HG02623 (cell line): ENCODE measurements at regions not wholly inside any gene's neighbourhood (a gene's known extent, or its start where the extent isn't known, plus 50 kb on each side); places are given as distances from the start of the nearest gene placed in this dataset.

Experiments used
- ATAC-seq: cut with Tn5 transposase; IDR thresholded peaks from one replicate; pipeline ENCODE4 v1.9.1; 2021; ENCODE audit warnings: moderate library complexity; ENCODE audit not compliant: unreplicated experiment

DNA sequence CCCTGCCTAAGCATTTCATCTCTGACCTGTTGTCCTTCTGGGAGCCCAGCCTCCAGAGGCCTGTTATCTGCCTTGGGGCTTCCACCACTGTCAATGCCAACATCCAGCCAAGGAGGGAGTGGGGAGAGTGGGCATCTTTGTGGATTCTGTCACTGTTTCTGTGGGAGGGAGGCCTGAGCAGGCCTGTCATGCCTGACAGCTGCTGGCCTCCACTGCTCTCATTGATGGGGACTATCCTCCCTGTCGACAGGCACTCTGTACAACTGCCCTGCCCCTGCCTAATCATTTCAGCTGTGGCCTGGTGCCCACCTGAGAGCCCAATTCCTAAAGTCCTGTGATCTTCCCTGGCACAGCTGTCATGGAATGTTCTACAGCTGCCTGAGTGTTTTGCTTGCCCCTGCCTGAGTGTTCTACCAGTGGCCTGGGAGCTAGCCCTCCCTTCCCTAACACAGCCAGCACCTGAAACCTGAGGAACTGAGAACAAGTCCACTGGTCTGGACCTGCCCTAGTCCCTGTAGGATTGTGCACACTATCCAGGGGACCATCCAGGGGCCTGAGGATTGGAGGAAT is 145.3 kb downstream of the FAM83B start:
- ATAC-seq = no peak

DNA sequence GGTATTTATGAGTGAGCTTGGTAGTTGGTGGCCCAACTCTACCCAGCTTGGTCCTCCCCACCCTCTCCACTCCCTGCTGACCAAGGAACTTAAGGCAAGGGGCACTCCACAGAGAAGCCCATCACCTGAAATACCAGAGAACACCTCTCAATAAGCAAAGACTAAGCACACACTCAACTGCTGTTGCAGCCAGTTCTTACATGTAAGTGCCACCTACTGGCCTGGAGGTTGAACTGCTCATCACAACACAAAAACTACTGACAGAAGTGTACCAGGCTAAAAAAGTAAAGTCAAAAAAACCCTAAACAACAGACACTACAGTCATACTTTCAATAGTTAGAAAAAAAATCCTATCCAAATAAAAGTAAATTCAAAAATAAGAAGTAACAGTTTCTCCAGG is 146.2 kb downstream of the FAM83B start:
- ATAC-seq = peak; percentile 79

DNA sequence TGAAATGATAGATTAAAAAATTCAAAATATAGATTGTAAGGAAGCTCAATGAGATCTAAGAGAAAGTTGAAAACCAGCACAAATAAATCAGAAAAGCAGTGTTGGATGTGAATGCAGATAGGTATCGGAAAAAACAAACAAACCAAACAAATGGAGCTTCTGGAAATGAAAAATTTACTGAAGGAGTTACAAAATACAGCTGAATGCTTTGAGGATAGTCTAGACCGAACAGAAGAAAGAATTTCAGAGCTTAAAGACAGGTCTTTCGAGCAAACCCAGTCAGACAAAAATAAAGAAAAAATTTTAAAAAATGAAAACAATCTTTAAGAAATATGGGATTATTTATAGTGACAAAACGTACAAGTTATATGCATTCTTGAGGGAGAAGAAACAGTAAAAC is 146.7 kb downstream of the FAM83B start:
- no peak for ATAC-seq

DNA sequence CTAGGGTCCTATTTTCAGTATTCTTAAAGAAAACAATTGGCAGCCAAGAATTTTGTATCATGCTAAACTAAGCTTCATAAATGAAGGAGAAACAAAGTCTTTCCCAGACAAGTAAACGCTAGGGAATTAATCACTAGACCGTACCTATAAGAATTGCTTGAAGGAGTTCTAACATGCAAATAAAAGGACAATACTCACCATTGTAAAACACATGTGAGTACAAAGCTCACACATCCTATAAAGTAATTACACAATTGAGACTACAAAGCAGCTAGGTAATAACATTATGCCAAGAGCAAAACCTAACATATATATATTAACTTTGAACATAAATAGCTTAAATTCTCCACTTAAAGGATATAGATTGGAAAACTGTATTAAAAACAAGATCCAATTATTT is 147.4 kb downstream of the FAM83B start:
- ATAC-seq = no peak

DNA sequence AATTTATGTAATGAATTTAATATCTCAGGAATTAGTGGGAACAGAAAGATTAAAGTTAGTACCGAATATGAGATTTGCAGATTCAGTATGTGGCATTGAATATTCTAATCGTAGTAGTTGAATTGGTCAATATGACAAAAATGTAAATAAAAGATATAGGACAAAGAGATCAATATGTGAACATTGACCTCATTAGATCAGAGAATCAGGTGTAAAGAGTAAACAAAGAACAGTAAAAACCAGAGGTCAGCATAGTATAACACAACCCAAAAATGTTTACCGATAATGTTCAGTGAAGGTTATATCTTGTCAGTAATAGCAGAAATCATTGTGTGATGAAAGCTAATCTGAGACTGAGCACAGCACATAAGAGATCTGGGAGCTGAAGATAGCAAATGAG is 152.0 kb downstream of the FAM83B start:
- ATAC-seq = no peak

DNA sequence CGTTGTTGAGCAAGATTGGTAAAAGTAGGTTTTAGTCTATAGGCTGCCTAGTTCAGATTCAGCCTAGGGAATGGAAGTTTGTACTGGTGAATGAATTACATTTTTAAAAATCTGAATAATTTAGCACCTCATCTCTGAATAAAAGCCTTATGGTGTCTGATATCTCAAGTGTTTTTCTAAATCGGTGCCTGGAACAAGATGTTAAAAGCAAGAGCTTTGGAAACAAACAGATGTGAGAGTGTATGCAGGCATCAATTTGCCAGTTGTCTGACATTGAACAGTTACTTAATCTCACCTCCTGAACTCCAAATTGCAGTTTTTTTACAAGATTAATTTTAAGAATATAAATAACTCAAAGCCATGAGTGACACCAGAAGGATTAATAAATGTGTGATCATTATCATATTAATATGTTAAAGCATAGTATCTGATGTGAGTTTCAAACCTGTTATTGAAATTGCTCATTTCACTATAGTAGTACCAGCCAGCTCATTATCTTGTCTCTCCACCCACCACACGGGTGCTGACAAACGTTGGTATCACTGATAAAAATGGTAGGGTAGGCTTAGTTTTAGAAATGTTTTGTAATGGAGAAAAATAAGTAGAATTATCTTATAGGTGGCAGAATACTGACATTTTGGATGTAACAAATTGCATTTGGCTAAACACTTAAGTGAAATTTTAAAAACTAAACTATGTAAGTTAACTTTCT is 157.3 kb downstream of the FAM83B start:
- ATAC-seq = no peak

DNA sequence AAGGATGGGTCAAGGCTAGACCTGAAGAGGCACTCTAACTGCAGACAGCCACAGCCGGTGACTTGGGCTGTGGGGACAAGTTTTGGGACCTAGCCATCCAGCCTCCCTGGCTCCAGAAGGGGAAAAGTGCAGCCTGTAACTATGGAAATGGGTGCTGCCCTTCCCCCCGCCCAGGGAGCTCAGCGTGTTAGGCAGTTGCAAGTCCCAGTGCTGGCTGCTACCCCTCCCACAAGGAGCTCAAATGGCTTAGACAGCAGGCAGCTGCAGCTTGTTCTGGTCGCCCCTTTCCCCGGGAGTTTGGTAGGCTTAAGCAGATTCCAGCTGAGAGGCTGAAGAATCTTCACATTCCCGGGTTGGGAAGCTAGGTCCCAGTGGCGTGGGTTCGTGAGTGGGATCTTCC is 162.6 kb downstream of the FAM83B start:
- no peak for ATAC-seq

DNA sequence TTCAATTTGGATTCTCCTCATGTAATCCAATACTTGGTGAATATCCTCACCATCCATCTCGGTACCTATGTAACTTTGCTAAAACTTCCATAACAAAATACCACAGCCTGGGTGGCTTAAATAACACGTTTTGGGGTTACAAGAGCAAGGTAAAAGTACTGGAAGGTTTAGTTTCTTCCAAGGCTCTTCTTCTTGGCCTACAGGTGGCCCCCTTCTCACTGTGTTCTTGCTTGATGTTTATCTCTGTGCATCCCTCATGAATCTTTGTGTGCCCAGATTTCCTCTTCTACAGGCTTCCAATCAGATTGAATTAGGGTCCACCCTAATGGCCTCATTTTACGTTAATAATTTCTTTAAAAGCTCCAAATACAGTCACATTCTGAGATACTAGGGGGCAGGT is 163.3 kb upstream of the HCRTR2 start:
- no peak for ATAC-seq

DNA sequence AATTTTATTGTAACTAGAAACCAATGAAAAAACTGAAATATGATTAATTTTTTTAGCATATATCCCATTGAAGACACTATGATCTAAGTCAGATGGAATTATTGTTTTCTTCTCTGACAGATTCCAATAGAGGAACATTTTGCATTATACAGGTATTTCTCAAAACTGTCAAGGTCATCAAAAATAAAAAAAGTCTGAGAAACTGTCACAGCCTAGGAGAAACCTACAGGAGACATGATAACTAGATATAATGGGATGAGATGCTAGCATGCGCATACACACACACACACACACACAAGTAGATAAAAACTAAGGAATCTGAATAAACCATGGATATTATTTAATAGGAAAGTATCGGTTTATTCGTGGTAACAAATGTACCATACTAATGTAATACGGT is 161.9 kb upstream of the HCRTR2 start:
- no peak for ATAC-seq

DNA sequence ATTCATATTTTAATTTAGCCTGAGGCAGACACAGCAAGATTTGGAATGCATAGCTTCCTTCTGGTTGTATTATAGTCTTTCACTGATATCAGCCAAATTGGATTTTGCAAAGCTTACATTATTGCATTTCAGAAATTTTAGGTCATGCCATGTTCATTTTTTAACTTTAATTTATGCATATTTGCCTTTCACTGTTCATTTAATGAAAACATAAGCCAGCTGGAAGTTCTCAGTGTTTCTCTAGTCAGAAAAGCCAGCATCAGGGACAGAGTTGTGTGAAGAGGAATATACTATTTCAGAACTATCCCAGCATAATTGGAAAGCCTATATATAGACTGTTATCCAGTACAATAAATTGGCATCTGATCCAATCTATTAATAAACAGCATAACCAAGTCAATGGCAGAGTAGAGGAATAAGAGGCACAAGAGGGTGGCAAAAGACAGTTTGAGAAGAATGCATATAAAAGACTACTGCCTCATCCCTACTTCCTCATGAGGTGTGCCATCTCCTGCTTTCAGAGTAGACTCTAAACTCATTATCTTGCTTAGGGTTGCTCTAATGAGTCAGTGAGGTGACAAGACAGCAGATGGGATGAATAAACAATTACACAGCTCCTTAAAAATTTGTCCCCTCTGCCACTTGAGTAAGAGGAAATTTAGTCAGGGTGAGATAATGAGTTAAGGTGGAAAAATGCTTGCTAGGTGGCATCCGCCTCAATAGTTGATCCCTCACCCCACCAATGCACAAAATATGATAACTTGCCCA is 159.8 kb upstream of the HCRTR2 start:
- ATAC-seq = no peak

DNA sequence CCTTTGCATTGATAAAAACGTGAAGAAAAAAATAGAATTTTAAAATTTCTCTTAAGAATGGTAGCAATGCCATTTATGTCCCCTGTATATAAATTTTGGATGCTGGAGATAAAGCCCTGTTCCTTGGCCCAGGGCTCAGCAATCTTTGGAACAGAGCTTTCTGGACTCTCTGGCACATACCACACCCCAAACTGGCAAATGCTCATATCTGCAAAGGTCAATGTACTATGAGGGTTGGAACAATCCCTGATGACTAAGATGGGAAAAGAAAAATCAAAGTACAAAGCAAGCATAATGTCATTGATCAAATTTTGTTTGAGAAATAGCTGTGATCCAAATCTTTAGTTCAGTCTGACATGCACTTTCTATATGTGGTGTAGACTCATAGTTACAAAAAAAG is 158.1 kb upstream of the HCRTR2 start:
- no peak for ATAC-seq

DNA sequence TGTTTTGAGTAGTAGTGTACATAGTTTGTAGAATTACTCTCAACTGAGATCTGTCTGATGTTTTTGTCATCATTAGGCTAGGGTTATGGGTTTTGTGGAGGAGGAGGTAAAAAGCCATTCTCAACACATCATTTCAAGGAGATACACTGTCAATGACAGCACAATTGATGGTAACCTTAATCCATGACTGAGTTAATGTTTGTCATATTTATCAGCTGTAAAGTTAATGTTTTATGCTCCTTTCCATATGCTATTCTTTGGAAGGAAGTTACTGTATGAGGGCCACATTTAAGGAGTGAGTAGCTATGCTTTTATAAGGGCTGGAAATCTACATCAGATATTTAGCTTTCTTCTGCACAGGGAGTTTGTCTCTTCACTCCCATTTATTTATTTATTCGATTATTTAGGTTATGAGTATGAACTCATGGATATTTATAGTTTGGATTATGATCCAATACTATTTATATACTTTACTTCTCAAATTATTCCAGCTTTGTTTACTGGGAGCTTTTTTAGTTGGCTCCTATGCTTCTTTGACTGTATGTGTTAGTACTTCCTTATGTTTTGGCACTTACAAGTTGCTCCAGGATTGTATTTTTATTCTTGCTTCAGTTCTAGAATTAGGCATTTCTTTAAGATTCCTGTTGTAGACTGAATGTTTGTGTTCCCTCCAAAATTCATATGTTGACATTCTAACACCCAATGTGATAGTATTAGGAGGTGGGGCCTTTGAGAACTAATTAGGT is 156.6 kb upstream of the HCRTR2 start:
- ATAC-seq = no peak

DNA sequence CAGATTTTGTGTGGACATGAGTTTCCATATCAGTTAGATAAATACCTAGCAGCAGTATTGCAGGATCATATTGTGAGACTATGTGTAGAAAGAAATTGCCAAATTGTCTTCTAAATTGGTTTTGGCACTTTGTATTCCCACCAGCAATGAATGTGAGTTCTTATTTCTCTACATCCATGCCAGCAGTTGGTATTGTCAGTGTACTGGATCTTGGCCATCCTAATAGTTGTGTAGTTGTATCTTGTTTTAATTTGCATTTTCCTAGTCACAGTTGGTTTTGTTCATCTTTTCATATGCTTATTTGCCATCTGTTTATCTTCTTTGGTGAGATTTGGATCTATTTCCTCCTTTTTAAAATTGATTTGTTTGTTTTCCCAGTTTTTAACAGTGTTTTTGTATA is 154.7 kb upstream of the HCRTR2 start:
- no peak for ATAC-seq

DNA sequence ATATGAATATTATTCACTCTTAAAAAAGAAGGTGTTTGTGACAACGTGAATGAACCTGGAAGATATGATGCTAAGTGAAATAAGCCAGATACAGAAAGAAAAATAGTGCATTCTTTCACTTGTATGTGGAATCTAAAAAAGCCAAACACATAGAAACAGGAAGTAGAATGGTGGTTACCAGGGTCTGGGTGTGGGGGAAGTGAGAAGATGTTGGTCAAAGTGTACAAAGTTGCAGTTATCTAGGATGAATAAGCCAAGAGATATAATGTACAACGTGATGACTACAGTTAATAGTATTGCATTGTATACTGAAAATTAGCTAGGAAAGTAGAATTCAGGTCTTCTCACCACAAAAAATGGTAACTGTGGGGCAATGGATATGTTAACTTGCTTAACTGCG is 151.1 kb upstream of the HCRTR2 start:
- ATAC-seq = no peak

DNA sequence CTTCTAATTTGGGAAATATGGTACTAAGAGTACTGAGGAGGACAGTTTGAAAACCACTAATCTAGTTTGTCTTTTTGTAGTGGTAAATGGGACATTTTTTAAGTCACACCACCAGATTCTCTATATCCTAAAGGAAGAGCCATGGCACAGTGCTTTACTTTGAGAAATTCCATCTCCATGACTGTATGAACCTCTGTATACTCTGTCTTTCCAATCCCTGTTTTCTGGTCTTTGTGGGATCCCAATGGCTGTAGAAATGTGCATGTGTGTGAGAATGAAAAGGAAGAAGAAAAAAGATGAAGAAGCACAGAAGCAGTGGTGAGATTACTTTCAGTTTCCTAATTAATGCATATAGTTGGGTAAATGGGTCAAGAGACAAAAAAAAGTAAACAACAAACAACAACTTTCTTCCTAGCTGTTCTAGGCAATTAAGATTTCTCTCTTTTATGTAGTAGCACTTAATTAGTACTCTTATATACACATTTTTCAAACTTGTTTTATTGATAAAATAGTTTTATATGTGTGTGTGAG is 141.2 kb upstream of the HCRTR2 start:
- ATAC-seq = no peak

DNA sequence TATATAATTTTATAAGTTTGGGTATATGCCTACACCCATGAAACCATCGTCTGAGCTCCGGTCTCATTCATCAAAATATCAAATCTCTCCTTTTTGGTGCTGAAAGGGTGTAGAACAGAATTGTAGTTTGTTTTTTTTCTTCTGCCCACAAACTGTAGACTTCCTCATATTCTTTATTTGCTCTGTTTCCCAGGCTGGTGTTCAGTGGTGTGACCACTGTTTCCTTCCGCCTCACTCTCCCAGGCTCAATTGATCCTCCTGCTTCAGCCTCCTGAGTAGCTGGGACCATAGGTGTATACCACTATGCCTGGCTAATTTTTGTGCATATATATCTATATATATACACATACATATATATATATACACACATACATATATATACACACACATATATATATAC is 139.6 kb upstream of the HCRTR2 start:
- no peak for ATAC-seq

DNA sequence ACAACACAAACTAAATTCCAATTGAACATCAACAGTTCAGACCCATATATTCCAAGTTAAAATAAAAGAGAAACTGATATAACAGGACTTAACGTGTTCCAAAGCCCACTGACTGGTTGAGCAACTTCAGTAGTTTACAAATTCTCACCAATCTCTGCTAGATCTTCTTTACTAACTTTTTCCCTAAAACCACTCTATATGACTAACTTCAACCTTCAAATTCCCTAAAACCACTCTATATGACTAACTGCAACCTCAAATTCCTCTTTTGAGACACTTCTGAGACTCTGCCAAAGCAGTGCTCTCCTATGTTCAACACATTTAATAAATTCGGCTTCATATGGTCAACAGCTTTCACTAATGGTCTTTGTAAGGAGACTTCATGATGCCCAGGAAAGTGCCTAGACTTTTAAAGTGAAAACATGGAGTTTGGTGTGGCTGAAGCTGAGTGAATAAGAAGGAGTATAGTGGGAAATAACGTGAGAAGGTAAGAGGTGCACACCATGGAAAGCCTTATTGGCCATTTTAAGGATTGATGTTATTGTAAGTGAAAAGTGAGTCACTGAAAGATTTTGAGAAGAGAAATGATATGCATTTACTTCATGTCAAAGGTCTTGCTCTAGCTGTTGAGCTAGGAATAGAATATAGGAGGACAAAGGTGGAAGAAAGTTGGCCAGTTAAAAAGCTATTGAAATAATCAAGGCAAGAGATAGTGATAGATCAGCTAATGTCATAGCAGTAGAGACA is 134.0 kb upstream of the HCRTR2 start:
- no peak for ATAC-seq

DNA sequence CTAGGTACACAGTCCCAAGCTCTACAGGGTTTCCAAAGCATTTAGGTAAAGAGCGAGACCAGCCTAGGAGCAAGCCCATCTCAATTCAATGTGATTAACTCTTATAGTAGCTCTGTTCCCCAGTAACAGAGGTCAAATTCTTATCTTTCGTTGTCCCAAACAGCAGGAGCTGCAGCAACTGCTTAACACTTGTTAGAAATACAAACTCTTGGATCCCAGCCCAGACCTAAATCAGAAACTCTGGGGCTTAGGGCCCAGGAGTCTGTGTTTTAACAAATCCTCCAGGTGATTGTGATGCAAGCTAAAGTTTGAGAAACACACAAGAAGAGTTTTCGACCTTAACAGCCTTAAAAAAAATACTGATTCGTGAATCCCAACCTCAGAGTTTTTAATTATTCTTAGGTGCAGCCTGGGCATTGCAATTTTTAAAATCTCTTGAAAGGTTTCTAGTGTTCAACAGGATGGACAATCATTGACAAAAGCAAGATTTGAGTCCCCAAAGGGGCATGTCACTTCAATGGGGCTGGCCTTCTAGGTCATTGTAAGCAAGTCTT is 127.4 kb upstream of the HCRTR2 start:
- ATAC-seq = no peak

DNA sequence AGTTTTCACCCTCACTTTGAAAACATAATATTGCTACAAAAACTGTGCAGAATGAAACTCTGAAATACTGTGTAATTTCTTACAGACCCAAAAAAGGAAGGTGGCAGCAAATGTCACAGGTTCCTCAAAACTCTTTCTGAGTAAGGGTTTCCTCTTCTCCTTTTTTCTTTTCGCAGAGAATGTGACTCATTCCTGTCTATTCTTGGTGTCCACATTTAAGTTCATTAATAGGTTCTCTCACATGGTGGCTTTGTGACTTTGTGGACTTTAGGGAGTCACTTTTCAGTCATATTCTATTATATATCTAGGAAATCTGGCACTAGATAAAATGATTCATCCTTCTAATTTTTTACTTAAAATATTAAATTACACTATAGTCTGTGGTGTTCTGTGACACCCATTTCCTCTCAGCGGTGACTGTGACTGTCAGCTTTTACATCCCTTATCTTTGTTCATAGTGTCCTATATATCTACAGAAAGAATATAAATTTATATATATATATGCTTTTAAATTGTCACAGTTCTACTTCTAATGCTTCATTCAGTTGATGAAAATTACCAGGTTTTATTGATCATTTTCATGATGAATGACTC is 126.8 kb upstream of the HCRTR2 start:
- peak; percentile 60 for ATAC-seq

DNA sequence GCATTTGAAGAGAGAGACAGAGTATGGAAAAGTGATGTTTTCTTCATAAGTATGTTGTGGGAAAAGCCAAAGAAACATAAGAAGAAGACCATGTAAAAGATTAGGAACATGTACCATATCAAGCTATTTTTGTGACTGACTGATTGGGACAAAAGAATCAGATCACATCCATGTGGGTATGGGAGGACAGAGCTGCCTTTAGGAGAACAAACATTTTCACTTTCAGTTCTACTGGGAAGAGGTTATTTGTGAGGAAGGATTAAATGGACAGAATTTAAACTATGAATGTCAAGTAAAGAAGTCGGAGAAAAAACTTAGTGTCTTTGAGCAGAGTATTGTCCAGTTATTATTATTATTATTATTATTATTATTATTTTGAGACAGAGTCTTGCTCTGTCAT is 124.4 kb upstream of the HCRTR2 start:
- no peak for ATAC-seq
